GM12878 (cell line): ENCODE measurements at regions not wholly inside any gene's neighbourhood (a gene's known extent, or its start where the extent isn't known, plus 50 kb on each side); places are given as distances from the start of the nearest gene placed in this dataset.

Experiments used
- POLR2A ChIP-seq: IDR thresholded peaks from 2 replicates; pipeline ENCODE4 v1.6.1; 2011; ENCODE audit warnings: low read depth, mild to moderate bottlenecking, low read length
- RCOR1 ChIP-seq: conservative IDR thresholded peaks from 2 replicates; pipeline ENCODE4 v1.6.1; 2012; ENCODE audit warnings: low read depth, low read length, improper control_type of control experiment

DNA sequence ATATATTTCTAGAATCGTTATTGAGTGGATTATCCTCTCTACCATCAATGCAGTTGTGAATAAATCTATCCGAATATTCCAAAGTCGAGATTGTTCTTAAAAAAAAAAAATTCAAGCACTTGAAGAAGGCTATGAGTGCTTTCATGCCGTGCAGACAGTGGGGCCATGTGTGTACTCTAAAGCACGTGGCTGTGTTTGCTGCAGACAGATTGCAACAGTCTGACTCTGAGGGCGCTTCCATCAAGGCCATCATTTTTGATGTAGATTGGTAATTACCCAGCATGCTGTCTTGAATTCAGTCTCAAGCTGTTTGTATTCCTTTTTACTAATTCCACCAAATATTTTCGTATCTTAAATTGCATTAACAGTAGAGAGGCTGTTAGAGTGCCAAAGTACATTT lies 325.9 kb upstream of the LINC00305 start:
- TF ChIP-seq POLR2A = no peak
- no peak for TF ChIP-seq RCOR1
